ENCODE measurements at regions not wholly inside any gene's neighbourhood (a gene's known extent, or its start where the extent isn't known, plus 50 kb on each side); places are given as distances from the start of the nearest gene placed in this dataset.

GRCh38 chr3:152123457-152123856 is 145.3 kb upstream of the MBNL1 start:
- WGBS (ENCODE audit: insufficient coverage), result no CpG with 5 or more reads among the region's 1 CpG
- H3K27ac ChIP-seq (ENCODE audit: low read depth in 1 of 2, low read length in 2 of 2), result no peak overlapping the region
- H3K9me3 ChIP-seq (replicated peaks in 1 of 2; ENCODE audit: control insufficient read depth in 1 of 2, insufficient read depth in 1 of 2, low read length in 2 of 2), result no peaks in the 10 kb centered on the region
- H3K4me1 ChIP-seq (ENCODE audit: control insufficient read depth in 1 of 2, insufficient read depth in 2 of 2, low read length in 2 of 2), result no peaks in the 10 kb centered on the region
- intact Hi-C loops (cut with micrococcal nuclease), result no loop called here
- no peaks in the 10 kb centered on the region for H4K20me1 ChIP-seq (ENCODE audit: insufficient read depth, low read length)
- Mint-ChIP-seq H3K4me3 (no peak overlapping the region), H3K27me3 (ENCODE audit: low read depth in 3 of 3) (peaks cover 0 to 1% (median 0%) of the 10 kb centered on the region in 3 donors), H3K9me3 (peaks cover 0 to under 1% (median 0%) of the 10 kb centered on the region in 7 donors), H3K27ac (no peak overlapping the region), H3K36me3 (no peaks in the 10 kb centered on the region), H3K4me1 (peaks cover 2% of the 10 kb centered on the region)
- H3K79me2 ChIP-seq (ENCODE audit: insufficient read depth, low read length), result no peaks in the 10 kb centered on the region
- TF ChIP-seq CTCF (IDR thresholded peaks at IDR 0.05), result no peak
- no peaks in the 10 kb centered on the region for H3K36me3 ChIP-seq (replicated peaks in 1 of 2; ENCODE audit: control insufficient read depth in 1 of 2, insufficient read depth in 2 of 2, low read length in 2 of 2)
- H3K4me3 ChIP-seq (replicated peaks in 1 of 3; ENCODE audit: low read depth in 2 of 3, low read length in 3 of 3), result no peak overlapping the region
- no peak overlapping the region for H2AFZ ChIP-seq (ENCODE audit: insufficient read depth, low read depth, low read length, poor library complexity, severe bottlenecking)
- H3K27me3 ChIP-seq (ENCODE audit: control insufficient read depth in 2 of 2, insufficient read depth in 2 of 2, low read length in 2 of 2), result no peaks in the 10 kb centered on the region
- no peak for DNase-seq
- H3K9ac ChIP-seq (ENCODE audit: insufficient read depth, low read length, poor library complexity, severe bottlenecking), result no peak overlapping the region
- H3K4me2 ChIP-seq (replicated peaks; ENCODE audit: extremely low read depth, low read length, poor library complexity, severe bottlenecking), result no peak overlapping the region

- H3K9me3 Mint-ChIP-seq, result no peaks in the 10 kb centered on the region
- H3K4me3 ChIP-seq (replicated peaks in 1 of 3; ENCODE audit: low read depth in 2 of 3, low read length in 3 of 3), result no peak overlapping the region
- H3K79me2 ChIP-seq (ENCODE audit: insufficient read depth, low read length), result no peaks in the 10 kb centered on the region
- H3K9me3 ChIP-seq (replicated peaks in 1 of 2; ENCODE audit: control insufficient read depth in 1 of 2, insufficient read depth in 1 of 2, low read length in 2 of 2), result no peaks in the 10 kb centered on the region
- peaks cover 0 to 1% (median 0%) of the 10 kb centered on the region in 3 donors for H3K27me3 Mint-ChIP-seq (ENCODE audit: low read depth in 3 of 3)
- H2AFZ ChIP-seq (ENCODE audit: insufficient read depth, low read depth, low read length, poor library complexity, severe bottlenecking), result no peak overlapping the region
- DNase-seq, result no peak
- H3K9ac ChIP-seq (ENCODE audit: insufficient read depth, low read length, poor library complexity, severe bottlenecking), result no peak overlapping the region
- no peak overlapping the region for H3K4me2 ChIP-seq (replicated peaks; ENCODE audit: extremely low read depth, low read length, poor library complexity, severe bottlenecking)
- no peaks in the 10 kb centered on the region for H4K20me1 ChIP-seq (ENCODE audit: insufficient read depth, low read length)
- WGBS (ENCODE audit: insufficient coverage), result no CpG with 5 or more reads among the region's 2 CpGs
- no peaks in the 10 kb centered on the region for H3K36me3 Mint-ChIP-seq
- H3K36me3 ChIP-seq (replicated peaks in 1 of 2; ENCODE audit: control insufficient read depth in 1 of 2, insufficient read depth in 2 of 2, low read length in 2 of 2), result no peaks in the 10 kb centered on the region
- no peak overlapping the region for H3K4me3 Mint-ChIP-seq
- H3K4me1 Mint-ChIP-seq, result peaks cover 2% of the 10 kb centered on the region
- H3K4me1 ChIP-seq (ENCODE audit: control insufficient read depth in 1 of 2, insufficient read depth in 2 of 2, low read length in 2 of 2), result no peaks in the 10 kb centered on the region
- intact Hi-C loops (cut with micrococcal nuclease), result no loop called here
- no peak for TF ChIP-seq CTCF (IDR thresholded peaks at IDR 0.05)
- H3K27me3 ChIP-seq (ENCODE audit: control insufficient read depth in 2 of 2, insufficient read depth in 2 of 2, low read length in 2 of 2), result no peaks in the 10 kb centered on the region
- H3K27ac ChIP-seq (ENCODE audit: low read depth in 1 of 2, low read length in 2 of 2), result no peak overlapping the region
- H3K27ac Mint-ChIP-seq, result no peak overlapping the region
These were observed 142.5 kb upstream of the MBNL1 start for GRCh38 chr3:152126260-152126659.

All from CD14-positive monocyte (primary cell).